Inferior parietal cortex (tissue), 1 donor: ENCODE measurements at regions not wholly inside any gene's neighbourhood (a gene's known extent, or its start where the extent isn't known, plus 50 kb on each side); places are given as distances from the start of the nearest gene placed in this dataset.

Experiments used
- DNase-seq: peaks from one replicate; pipeline ENCODE4 v3.0.0-alpha.2; 2016; ENCODE audit errors: extremely low spot score

GRCh38 chr17:413016-413350 lies 60.4 kb upstream of the RPH3AL start:
- DNase-seq = no peak

GRCh38 chr17:412211-413015 lies 59.8 kb upstream of the RPH3AL start:
- DNase-seq = peak; percentile 83

- no peak for DNase-seq
Observed at GRCh38 chr17:411421-412120, 59.0 kb upstream of the RPH3AL start.

- DNase-seq = no peak
Observed at GRCh38 chr17:410543-411401, 58.2 kb upstream of the RPH3AL start.

GRCh38 chr17:409848-410542 lies 57.4 kb upstream of the RPH3AL start:
- DNase-seq = peak; percentile 98

- DNase-seq = no peak
Observed at GRCh38 chr17:409308-409847, 56.8 kb upstream of the RPH3AL start.

- no peak for DNase-seq
Observed at GRCh38 chr17:404703-405102, 52.1 kb upstream of the RPH3AL start.
